Activated CD8-positive, alpha-beta T cell treated with anti-CD3 and anti-CD28 coated beads for 36 hours (primary cell): ENCODE measurements at regions not wholly inside any gene's neighbourhood (a gene's known extent, or its start where the extent isn't known, plus 50 kb on each side); places are given as distances from the start of the nearest gene placed in this dataset.
"Not testable (repeated sequence)": the region's sequence is repeated elsewhere in the genome, so short reads cannot be mapped to it uniquely, and the experiment has no call there.

Experiments used
- ATAC-seq: fragments of 200-7000 bp; cut with Tn5 transposase; one replicate; pipeline ENCODE4 v1.10.0; 2021; ENCODE audit warnings: mild to moderate bottlenecking, moderate library complexity
- CTCF ChIA-PET: fragments of 350-600 bp; sonication (Branson Sonifier 250); formaldehyde crosslinking; loops from one replicate; lab custom pipeline; 2021; ENCODE audit warnings: antibody characterized with exemption; lab: Charles Lee
- POLR2A ChIA-PET: fragments of 350-600 bp; sonication (Branson Sonifier 250); formaldehyde crosslinking; loops from one replicate; lab custom pipeline; 2021; ENCODE audit warnings: antibody characterized with exemption; lab: Charles Lee
- DNase-seq: peaks from one replicate; pipeline ENCODE4 v3.0.0-alpha.2; 2020
- H3K27ac Mint-ChIP-seq: one replicate; pipeline ENCODE4 v1.8.0; 2021; ENCODE audit warnings: mild to moderate bottlenecking, mixed read lengths
- H3K27me3 Mint-ChIP-seq: one replicate; pipeline ENCODE4 v1.8.0; 2021; ENCODE audit warnings: mixed read lengths
- H3K36me3 Mint-ChIP-seq: one replicate; pipeline ENCODE4 v1.8.0; 2021; ENCODE audit warnings: low read depth, mixed read lengths
- H3K4me1 Mint-ChIP-seq: one replicate; pipeline ENCODE4 v1.8.0; 2021; ENCODE audit warnings: low read depth, mixed read lengths
- H3K4me3 Mint-ChIP-seq: one replicate; pipeline ENCODE4 v1.8.0; 2021; ENCODE audit warnings: mild to moderate bottlenecking, moderate library complexity, mixed read lengths
- H3K9me3 Mint-ChIP-seq: one replicate; pipeline ENCODE4 v1.8.0; 2021; ENCODE audit warnings: mixed read lengths
- CTCF ChIP-seq: fragments of 200-600 bp; IDR thresholded peaks from one replicate; pipeline ENCODE4 v1.8.0; 2022; ENCODE audit warnings: antibody characterized with exemption, mild to moderate bottlenecking
- intact Hi-C: fragments of 100-400 bp; cut with micrococcal nuclease; formaldehyde crosslinking; loops from one replicate; pipeline ENCODE4 v1.10.0; 2022

- ChIA-PET CTCF (interaction anchor here (1.1 kb wide), 1 partner anchor 21 kb away, joined by 3 read pairs; no protein-coding TSS in a partner anchor), POLR2A (no interaction called here)
- H3K36me3 Mint-ChIP-seq: no peaks in the 10 kb centered on the region
- H3K27ac Mint-ChIP-seq: no peak overlapping the region
- H3K27me3 Mint-ChIP-seq: no peaks in the 10 kb centered on the region
- H3K4me1 Mint-ChIP-seq: no peaks in the 10 kb centered on the region
- H3K9me3 Mint-ChIP-seq: peaks cover 2% of the 10 kb centered on the region
- no peak for TF ChIP-seq CTCF
- no peak overlapping the region for H3K4me3 Mint-ChIP-seq
- no peak for ATAC-seq
- DNase-seq: no peak
- intact Hi-C loops: no loop called here
Measured at GRCh38 chr4:170167678-170168077, 77.9 kb upstream of the AADAT start.

GRCh38 chr4:170166193-170166592 is 76.4 kb upstream of the AADAT start:
- DNase-seq, H3K4me1 Mint-ChIP-seq, H3K27ac Mint-ChIP-seq, H3K4me3 Mint-ChIP-seq, H3K27me3 Mint-ChIP-seq, ATAC-seq, intact Hi-C loops, H3K9me3 Mint-ChIP-seq, POLR2A ChIA-PET, CTCF ChIA-PET, H3K36me3 Mint-ChIP-seq: not testable (repeated sequence)

- POLR2A ChIA-PET: no interaction called here
- no peaks in the 10 kb centered on the region for H3K4me1 Mint-ChIP-seq
- no peak overlapping the region for H3K4me3 Mint-ChIP-seq
- TF ChIP-seq CTCF: no peak
- H3K27me3 Mint-ChIP-seq: no peaks in the 10 kb centered on the region
- H3K9me3 Mint-ChIP-seq: no peaks in the 10 kb centered on the region
- H3K36me3 Mint-ChIP-seq: no peaks in the 10 kb centered on the region
- no peak for DNase-seq
- H3K27ac Mint-ChIP-seq: no peak overlapping the region
- CTCF ChIA-PET: no interaction called here
- intact Hi-C loops: no loop called here
- ATAC-seq: no peak
Measured at GRCh38 chr4:170162416-170162815, 72.7 kb upstream of the AADAT start.

GRCh38 chr4:170157670-170158069 is 67.9 kb upstream of the AADAT start:
- POLR2A ChIA-PET: no interaction called here
- CTCF ChIA-PET: no interaction called here
- H3K4me3 Mint-ChIP-seq: no peak overlapping the region
- no peak for ATAC-seq
- no peak for TF ChIP-seq CTCF
- H3K36me3 Mint-ChIP-seq: no peaks in the 10 kb centered on the region
- intact Hi-C loops: no loop called here
- H3K27me3 Mint-ChIP-seq: no peaks in the 10 kb centered on the region
- no peaks in the 10 kb centered on the region for H3K4me1 Mint-ChIP-seq
- no peak overlapping the region for H3K27ac Mint-ChIP-seq
- no peak for DNase-seq
- peaks cover 4% of the 10 kb centered on the region for H3K9me3 Mint-ChIP-seq

GRCh38 chr4:170145120-170145519 is 55.4 kb upstream of the AADAT start:
- ChIA-PET POLR2A (no interaction called here), CTCF (no interaction called here)
- H3K36me3 Mint-ChIP-seq: no peaks in the 10 kb centered on the region
- intact Hi-C loops: no loop called here
- TF ChIP-seq CTCF: no peak
- ATAC-seq (no peak), DNase-seq (no peak)
- H3K9me3 Mint-ChIP-seq: no peaks in the 10 kb centered on the region
- H3K27me3 Mint-ChIP-seq: no peaks in the 10 kb centered on the region
- H3K4me1 Mint-ChIP-seq: no peaks in the 10 kb centered on the region
- no peak overlapping the region for H3K4me3 Mint-ChIP-seq
- H3K27ac Mint-ChIP-seq: no peak overlapping the region

- no peak for TF ChIP-seq CTCF
- Mint-ChIP-seq H3K27me3 (peaks cover 3% of the 10 kb centered on the region), H3K4me1 (peaks cover 2% of the 10 kb centered on the region), H3K9me3 (no peaks in the 10 kb centered on the region), H3K4me3 (no peak overlapping the region), H3K36me3 (no peaks in the 10 kb centered on the region), H3K27ac (no peak overlapping the region)
- ChIA-PET CTCF (no interaction called here), POLR2A (no interaction called here)
- DNase-seq (no peak), ATAC-seq (no peak)
- intact Hi-C loops: loop anchor here (2.0 to 10.0 kb wide), 2 partner anchors 95 to 119 kb away; no protein-coding TSS in a partner anchor
Measured at GRCh38 chr4:170139764-170140163, 50.0 kb upstream of the AADAT start.
